NK-92 (cell line): ENCODE measurements at regions not wholly inside any gene's neighbourhood (a gene's known extent, or its start where the extent isn't known, plus 50 kb on each side); places are given as distances from the start of the nearest gene placed in this dataset.

Source experiments
- DNase-seq: peaks from one replicate; lab custom pipeline; 2025; ENCODE audit not compliant: unreplicated experiment; lab: John Stamatoyannopoulos, UW

DNA sequence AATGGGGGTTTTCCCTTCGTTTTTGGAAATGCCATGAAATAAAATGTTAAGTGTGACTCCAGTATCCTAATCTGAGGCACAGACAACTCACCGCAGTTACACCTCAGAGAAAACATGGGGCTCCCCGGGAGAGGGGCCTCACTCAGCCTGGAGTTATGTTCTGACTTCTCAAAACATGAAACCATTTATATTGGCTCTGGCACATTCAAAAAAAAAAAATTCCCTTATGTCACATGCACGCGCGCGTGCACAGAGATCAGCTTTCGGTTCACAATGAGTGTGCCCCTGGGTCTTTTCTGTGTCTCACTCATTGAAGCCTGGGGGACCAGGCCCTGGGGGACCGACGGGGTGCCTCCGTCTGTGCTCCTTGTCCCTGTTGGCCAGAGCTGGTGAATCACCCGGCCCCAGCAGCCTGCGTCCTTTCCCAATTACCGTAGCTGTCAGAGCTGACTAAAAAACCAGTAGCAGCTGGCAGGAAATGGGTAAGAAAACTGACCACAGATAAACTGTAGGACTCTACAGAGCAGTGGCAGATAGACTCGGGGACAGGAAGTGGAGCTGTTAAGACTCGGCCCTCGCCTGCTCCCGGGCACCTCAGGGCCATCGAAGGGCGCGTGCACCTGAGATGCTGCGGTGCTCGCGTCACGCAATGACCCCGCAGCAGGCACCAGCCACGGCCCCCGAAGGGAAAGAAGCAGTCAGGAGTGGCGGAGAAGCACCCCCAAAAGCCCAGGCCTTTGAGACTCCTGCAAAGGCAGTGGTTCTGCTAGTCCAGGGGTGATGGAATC, 138.3 kb upstream of the ID2 start:
- no peak for DNase-seq

- DNase-seq: no peak
Observed at GRCh38 chr2:8544171-8544785, 137.6 kb upstream of the ID2 start.

DNA sequence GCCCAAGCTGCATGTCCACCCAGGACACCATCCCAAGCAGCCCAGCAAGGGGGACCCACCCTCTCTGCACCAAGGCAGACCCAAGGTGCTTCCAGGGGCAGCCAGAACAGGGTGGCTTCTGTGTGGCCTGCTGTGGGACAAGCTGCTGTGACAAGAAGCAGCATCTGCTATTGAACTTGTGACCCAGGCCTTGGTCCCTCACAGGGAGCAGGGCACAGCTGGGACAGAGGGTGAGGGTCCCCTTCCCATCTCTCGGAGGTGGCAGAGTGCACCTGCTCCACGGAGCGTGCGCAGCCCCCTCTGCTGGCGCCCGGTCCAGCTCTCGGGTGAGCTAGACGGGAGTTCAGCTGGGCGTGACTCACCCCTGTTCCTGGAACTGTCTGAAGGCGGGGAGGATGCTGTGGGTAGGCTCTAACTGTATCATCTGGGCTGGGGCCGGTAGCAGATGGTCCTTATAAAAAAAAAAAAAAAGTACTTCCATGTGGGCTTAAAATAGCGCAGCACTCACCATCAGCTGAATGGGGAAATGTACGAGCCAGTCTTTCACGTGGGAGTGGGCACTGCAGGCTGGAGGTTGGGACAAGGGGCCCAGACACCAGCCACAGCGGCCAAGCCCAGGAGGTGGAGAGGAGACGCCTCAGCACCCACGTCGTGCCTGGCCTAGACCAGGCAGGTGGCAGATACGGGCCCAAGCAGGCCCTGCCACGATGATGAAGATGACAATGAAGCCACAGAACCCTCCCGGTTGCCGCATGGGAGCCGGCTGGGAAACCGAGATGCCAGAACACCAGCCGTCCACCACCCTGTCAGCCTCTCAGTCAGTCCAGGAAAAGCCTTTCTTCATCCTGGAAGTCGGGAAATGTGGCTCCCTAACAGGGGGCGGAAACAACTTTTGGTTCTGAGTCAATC, 136.8 kb upstream of the ID2 start:
- no peak for DNase-seq

DNA sequence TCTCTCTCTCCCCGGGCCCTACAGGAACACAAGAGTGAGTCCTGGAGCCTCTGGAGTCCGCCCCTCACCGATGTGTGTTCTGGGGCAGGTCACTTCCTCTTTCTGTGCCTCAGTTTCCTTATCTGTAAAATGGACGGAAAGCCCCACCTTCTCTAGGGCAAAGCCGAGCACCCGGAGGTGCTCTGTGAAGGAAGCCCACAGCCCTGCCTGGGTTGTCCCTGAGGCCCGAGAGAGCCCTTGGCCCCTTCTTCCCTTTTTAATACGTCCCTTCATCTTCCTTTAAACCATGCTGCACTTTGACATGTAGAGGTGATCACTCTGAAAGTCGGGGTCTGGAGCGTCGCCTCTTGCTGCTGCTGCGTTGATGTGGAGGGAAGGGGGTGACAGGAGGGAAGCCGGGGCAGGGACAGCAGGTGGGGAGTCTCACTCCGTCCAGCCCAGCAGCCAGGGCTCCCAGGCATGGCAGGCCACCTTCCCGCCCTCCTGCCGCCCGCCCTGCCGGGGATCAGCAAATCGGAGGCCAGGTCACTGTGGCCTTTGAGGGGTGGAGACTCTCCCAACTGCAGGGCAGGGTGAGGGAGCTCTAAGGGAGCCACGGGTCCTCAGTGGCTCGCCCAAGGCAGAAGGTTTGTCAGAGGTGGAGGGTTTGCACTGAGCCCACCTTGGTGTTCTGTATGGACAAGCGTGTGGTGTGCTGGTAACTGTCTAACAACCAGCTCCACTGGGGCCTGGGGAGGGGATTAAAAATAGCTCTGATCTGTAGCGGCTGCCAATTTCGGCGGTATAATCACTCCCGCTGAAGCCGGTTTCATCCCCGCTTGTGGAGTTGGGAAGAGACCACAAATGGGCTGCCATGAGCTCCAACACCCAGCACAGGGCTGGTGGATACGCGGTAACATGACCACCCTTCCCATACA, 135.9 kb upstream of the ID2 start:
- DNase-seq: no peak

GRCh38 chr2:8546612-8547283, 135.1 kb upstream of the ID2 start:
- no peak for DNase-seq

DNA sequence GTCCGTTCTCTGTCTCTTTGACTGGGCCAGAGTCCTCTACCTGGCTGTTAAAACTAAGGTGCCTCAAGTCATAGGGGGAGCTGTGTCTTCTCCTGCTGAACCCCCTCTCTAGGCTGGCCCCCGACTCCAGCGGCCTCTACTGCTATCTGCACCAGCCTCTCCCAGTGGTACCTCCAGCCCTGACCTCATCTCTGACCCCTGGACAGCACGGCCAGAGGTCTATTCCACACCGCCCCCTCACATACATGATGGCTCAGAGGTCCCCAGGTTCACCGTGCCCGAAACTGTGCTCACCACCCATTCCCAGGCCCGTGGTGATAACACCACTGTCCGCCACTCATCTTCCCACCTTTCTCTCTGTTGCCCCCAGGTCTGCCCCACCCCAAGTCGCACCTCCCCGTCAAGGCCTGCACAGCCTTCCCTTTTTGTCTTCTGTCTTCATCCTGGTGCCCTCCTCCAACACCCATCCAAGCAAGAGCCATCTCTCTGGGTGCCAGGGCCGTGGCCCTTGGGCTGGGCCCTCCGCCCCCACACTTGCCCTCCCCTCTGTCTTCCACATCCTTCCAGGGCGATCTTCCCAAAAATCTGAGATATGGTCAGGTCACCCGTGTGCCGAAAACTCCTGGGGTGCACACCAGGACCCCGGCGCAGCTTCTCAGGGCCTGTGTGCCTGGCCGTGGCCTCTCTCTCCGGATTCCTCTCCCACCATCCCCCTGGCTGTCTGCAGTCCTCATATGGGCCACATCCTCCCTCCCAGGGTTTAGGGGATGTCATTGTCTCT, 134.4 kb upstream of the ID2 start:
- no peak for DNase-seq

- no peak for DNase-seq
Observed at GRCh38 chr2:8548065-8548618, 133.7 kb upstream of the ID2 start.

DNA sequence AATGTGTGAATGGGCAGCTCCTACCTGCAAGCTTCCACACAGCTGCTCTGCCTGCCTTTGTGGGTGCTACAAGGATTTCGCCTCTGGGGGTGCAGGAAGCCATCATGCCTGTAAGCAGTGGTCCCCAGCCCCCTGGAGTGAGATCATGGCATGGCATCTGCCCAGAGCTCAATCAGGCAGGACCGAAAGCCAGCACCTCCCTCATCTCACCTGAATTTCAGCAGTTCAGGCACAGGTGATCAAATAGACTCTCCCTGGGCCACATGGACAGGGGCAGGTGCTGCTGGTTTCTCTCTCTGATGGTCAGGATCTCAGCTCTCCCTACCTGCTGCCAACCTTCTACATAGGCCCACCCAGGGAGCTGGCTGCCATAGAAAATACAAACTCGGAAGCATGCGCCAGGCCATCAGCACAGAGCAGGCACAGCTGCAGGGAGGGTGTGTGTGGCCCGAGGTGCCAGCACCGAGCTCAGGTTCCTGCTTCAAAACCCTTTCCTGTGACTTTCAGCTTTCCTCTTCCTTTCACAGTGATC, 133.2 kb upstream of the ID2 start:
- DNase-seq: no peak

DNA sequence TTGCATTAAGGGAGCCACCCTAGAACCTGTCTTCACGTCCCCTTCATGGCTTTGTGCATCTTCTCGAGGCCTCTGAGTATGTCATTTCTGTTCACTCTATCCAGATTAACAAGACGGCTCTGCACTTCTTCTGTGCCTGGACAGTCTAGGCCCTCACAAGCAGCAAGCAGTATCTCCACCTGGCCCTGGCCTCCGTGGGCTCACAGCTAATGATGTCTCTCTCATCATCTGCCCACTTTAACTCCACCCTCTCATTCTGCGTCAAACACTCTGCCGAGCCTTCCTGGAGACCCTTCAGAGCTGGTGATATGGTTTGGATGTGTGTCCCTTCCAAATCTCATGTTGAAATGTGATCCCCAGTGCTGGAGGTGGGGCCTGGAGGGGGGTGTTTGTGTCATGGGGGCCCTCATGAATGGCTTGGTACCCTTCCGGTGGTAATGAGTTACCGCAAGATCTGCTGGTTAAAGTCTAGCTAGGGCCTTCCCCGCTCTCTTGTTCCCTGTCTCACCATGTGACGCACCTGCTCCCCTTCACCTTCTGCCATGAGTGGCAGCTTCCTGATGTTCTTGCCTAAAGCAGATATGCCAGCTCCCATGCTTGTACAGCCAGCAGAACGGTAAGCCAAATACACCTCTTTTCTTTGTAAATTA, 132.5 kb upstream of the ID2 start:
- DNase-seq: no peak

- no peak for DNase-seq
Observed at GRCh38 chr2:8549942-8550341, 131.9 kb upstream of the ID2 start.

GRCh38 chr2:8550481-8550880, 131.4 kb upstream of the ID2 start:
- DNase-seq: no peak

DNA sequence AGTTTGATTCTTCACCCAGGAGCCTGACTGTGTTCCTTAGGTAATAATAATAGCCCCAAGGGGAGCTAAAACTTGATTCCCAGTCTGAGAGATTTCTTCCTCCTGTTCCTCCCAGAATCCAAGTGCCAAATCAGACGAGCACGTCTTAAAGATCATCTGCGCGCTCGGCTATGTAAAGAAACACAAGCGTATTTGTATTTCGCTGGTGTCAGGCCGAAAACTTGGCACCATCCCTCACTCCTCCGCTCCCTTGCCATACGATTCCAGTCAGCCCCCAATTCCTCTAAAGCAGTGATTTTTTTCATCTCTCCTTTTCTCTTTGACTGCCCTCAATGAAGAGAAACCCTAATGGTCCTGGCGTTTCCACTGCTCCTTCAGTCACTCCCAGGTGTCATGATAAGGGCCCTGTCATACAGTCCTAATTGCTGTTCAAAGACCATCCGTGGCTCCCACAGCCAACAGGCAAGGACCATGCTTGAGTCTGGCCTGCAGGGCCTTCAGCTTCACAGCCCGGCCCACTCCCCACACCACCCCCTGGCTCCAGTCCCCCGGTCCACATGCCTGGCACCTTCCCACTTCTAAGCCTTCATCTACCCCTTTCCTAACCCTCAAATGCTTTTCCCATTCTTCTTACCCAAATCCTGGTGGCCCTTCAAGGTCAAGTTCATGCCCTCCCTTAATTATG, 130.8 kb upstream of the ID2 start:
- DNase-seq: no peak

DNA sequence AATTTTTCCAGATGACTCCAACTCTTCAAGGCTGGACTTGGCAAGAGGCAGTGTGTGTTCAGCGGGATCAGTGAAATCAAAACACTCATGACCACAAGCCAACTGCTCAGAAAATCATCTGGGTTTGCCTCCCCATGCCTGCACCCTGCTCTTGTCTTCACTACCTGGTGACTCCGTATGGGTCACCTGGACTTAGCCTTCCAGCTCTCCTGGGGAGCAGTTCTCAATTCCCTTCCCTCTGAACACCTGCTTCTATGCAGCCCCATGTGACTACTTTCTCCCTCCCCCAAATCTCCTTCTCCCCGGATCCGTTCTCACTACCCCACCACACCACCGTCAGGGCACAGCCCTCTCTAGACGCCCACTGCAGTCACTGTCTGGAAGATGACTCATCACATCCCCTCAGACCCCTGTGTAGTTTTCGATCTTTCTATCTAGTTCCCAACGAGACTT, 130.2 kb upstream of the ID2 start:
- DNase-seq: no peak

DNA sequence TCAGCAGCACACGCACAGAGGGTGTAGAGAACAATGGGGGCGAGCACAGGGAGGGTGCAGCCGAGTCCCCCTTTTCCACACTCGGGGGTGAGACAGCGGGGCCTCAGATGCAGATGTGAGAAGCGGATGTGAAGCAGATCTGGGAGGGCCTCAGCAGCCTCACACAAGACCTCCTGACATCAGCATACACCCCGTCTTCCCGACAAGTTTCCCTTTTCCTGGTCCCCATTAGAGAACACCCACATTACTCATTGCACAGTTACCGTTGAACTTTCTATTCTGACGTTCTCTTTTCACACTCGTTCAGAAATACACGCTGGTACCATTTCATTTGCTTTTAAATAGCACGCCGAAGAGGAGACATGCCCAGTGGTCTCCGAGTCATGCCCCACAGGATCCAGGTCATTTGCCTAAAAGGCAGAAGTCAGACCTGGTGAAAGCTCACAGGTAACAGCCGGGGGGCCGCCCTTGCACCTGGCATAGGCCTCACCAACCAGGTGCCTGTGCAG, 129.5 kb upstream of the ID2 start:
- DNase-seq: no peak

DNA sequence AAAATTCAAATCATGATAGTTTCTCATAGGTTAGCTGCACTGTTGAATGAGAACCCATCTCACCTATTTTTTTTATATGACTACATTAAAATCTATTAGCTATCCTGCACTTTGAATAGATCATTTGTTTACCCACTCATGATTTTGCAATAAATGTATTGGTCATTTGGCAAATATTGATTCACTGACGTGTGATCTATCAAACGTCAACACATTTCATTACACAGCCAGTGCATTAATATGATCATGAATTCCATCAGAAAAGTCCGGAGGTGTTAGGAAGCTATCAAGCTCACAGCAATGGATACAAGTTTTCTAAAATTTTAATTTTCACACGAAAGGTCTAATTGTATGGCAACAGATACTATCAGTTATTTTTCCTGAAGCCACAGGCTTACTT, 128.2 kb upstream of the ID2 start:
- DNase-seq: no peak

GRCh38 chr2:8554296-8554806, 127.5 kb upstream of the ID2 start:
- DNase-seq: no peak

DNA sequence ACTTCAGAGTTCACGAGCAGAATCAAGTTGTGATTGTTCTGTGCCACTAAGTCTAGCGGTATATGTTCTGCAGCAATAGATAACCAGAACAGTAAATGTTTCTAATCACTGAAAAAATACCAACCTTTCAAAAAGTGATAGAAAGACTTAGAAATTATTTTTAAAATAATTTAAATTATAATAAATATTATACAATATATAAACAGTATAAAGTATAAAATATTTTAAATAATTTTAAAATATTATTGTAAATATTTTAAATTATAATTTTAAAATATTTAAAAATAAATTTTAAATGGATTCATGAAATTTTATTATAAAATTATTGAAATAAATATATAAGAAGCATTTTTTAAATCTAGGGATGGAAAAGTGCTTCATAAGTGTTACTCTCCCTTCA, 126.3 kb upstream of the ID2 start:
- no peak for DNase-seq
